NCI-H146 (cell line): ENCODE measurements at regions not wholly inside any gene's neighbourhood (a gene's known extent, or its start where the extent isn't known, plus 50 kb on each side); places are given as distances from the start of the nearest gene placed in this dataset.

ENCODE experiments used
- DNase-seq: peaks from one replicate; lab custom pipeline; 2025; lab: John Stamatoyannopoulos, UW

GRCh38 chr5:135139381-135140134 lies 105.5 kb upstream of the PITX1 start:
- DNase-seq = no peak

DNA sequence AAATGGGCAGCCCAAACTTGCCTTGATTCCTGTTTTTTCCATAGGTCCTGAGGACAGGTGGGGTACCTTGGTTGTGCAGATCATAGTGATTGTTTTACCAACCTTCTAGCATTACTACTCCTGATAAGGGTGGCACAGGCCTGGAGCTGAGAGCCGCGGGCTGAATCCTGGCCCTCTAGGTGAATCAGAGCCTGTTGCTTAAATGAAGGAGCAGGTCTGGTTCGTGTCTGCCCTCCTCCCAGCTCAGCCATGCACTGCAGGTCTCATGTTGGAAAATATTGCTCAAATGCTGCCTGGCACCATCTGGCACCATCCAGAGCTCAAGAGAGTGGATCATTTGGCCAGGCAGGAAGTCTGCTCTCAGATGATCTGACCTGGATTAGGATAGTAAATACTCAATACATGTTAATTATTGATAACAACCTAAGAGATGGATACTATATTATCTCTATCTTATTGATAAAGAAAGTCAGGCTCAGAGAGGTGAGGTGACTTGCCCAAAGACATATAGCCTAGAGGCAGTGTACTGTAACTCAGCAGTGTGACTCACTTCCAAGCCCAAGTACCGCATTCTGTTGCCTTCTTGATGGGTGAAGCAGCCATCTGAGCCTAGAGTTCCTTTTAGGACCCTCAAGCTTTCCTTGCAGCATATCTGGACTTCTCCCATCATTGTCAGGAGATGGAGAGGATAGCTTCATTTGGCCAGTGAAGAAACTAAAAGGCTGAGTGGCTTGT lies 104.3 kb upstream of the PITX1 start:
- DNase-seq = no peak

DNA sequence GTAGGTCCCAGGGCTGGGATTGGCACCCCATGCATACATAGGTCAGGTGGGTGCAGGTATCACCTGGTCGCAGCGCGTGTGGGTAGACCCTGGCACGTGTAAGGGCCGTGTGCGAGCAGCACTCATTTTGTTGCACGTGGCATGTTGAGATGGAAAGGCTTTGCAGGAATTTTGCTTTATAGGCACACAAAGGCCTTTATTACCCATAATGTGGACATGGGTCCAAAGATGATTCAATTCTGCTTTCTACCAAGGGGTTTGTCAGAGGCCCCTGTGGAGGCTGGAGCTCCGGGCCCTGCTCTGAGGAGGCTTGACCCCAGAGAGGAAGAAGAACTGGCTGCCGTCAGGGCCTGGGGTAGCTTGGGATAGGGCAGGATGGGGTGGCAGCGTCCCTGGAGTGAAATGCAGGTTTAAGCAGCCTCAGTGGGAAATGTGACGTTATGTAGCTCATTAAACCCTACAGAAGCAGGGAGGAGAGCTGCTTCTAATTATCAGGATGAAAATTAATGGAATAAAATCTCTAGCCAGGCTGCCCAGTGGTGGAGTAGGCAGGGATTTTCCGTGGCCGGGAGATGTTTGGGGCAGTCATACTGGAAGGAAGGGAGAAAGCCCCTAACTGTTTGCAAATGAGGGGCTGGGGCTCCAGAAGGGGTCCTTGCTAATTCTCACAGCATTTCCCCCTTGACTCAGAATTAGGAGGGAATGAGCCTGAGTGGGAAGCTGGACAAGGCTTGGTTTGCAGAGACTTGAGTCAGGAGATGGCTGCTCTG lies 103.3 kb upstream of the PITX1 start:
- no peak for DNase-seq

DNA sequence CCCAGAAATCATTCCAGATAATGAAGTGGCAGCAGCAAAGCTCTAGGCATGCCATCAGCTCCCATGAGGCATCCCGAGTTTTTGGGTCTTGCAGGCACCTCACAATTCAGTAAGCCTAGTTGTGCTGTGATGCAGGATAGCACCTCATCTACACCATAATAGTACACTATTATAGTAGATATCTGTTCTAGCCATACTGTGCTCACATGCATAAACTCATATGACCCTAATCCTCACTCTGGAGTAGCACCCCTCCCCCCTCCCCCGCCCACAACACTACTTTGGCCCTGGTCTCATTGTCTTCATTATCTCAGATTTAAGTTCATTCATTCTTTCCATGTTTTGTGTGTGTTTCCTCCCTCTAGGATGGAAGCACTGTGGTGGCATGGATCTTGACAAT lies 102.5 kb upstream of the PITX1 start:
- DNase-seq = no peak

- DNase-seq = peak; percentile 37
These were observed 101.7 kb upstream of the PITX1 start for GRCh38 chr5:135135530-135136226.

DNA sequence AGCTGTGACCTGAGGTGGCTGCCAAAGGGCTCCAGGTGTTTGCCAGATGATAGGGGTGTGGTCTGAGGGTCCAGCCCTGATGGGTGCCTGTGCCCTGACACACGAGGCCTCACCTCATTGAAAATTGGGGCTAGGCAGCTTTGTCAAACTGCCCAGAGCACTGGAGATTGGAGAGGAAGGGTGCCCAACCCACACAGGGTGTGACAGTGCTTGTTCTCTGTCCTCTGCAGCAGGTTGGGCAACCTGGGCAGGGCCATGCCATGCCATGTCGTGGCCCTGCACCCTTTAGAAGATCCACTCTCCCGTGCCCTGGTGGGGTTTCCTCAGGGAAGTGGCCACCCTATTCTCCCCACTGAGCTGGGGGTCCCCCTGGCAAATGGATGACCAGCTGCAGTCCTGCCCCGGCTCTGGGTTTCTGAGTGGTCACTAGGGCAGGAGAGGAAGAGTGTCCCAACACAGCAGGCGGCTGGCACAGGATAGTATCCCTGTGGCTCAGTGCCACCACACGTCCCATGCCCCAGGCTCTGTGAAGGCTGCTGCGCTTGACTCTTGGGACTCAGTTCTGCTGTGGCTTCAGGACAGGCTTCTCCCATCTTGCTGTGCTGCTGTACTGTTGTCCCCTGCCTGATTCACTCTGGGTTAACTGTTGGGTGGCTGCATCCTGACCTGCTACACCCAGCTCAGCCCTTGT lies 100.8 kb upstream of the PITX1 start:
- DNase-seq = no peak

DNA sequence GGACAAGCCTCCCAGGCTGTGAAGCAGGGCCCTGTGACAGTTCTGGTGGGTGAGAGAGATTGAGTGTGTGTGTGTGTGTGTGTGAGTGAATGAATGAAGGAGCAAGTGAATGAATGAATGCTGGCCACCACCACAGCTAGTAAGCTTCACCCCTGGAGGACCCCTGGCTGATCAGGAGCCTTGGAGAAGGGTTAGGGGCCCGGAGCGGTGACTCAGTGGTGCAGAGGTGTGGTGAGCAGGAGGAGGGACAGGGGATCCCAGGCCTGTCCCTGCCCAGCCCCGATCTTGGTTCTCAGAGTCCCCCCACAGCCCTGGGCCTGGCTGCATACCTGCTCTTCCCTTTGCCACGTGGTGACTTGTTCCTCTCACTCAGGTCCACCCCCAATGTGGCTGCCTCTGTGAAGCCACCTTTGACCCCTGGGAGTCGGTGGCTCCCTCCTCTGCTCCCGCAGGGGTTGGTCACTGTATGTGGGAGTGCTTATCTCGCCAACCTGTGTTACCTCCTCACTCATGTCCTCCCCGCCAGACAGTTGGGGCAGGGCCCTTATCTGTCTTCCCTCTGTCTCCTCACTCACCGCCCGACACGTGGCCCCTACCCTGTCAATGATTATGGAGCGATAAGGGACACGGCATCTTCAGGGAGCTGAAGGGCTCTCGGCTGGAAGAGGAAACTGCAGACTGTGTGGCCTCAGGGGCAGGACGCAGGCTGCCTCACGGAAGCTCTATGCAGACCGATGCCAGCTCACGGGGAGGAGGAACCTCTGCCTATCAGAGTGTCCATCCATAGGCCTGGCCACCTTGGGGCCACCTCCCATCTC lies 99.9 kb upstream of the PITX1 start:
- no peak for DNase-seq

- DNase-seq = no peak
These were observed 99.2 kb upstream of the PITX1 start for GRCh38 chr5:135133181-135133580.

DNA sequence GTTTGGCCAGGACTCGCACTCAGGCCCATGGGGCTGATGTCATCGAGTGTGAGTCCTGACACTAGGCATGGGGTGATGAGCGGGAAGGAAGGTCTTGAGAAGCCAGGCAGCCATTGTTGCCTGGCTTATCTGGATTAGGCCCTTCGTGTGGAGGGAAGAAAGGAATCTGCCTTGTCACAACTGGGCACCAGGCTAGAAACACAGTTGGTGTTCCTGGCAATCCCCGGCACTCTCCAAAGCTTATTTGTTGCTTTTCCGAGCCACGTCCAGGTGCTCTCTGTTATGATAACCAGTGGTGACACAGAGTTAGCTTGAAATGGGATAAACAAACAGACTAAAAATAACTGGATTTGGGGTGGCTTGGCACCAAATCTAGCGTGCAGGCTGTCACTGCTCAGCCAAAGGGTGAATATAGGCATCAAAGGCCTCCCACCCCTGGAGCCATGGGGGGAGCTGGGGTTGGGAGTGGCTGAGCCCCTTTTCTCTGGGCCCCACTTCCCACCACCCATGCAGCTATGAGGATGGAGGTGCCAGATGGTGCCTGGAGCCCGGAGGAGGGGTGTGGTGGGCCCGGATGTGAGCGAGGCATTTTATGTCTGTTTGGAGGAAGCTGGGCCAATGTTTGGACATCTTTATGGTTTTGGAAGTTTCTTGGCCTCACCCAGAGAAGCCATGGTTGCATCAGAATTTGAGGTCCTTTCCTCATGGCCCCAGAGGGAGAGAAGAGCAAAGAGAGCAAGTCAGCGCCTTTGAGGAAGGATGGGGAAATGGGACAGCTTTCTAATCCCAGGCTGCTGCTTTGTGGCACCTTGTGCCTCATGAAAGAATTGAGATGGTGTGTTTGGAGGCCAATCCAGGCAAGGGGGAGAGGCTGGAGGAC lies 98.0 kb upstream of the PITX1 start:
- no peak for DNase-seq

DNA sequence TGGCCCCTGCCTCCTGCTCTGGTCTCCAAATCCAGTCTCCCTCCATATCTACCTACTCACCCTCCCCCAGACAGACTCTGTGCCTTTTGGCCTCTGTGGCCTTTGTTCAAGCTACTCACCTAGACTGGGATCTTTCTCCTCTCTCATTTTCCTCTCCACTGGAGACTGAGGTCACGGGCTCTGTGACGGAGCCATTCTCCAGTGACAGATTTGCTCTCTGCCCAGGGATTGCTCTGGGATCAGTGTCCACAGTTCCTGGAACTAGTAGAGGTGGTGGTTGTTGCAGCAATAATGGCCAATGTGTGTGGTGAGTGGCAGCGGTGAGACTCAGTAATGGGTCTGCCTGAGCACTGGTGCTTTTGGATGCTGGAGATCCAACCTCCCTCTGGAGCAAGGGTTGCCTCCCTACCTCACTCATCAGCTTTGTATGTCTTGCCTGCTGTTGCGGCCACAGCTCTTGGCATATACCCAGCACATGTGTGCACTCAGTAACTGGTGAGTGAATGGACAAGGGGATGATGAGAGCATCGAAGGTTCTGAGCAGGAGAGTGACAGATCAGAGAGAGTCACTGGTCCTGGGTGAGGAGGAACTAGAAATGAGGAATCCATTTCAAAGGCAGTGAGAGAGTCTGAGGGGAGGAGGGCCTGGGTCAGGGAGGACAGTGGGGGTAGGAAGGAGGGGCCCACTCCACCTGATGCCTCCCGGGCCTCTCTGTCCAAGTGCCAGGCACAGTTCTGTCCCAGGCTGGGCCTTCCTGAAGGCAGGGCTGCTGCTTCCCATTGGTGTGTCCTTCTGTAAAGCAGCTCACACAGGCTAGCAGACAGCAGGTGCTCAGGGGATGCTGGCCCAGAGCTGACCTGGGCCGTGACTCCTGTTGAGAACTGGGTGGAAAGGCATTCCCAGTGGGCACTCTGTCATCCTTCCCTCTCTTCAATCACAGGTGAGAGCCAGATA lies 96.5 kb upstream of the PITX1 start:
- DNase-seq = no peak

DNA sequence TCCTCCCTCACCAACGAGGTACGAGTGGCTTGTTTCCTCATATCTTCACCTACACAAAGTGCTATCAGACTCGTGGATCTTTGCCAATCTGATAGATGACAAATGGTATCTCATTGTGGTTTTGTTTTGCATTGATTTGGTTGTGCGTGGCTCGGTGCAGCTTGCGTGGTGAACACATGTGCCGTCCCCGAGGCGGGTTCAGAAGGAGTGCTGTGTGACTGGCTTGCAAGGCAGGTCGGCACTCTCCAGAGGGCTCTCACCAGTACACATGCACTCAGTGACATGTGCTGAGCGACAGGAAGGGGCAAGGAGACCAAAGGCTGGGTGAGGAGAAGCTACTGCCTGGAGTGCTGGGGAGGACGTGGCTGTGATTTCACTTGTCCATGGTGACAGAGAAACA lies 95.3 kb upstream of the PITX1 start:
- no peak for DNase-seq

GRCh38 chr5:135128361-135128760 lies 94.3 kb upstream of the PITX1 start:
- DNase-seq = no peak

- DNase-seq = no peak
These were observed 93.6 kb upstream of the PITX1 start for GRCh38 chr5:135127439-135128240.

DNA sequence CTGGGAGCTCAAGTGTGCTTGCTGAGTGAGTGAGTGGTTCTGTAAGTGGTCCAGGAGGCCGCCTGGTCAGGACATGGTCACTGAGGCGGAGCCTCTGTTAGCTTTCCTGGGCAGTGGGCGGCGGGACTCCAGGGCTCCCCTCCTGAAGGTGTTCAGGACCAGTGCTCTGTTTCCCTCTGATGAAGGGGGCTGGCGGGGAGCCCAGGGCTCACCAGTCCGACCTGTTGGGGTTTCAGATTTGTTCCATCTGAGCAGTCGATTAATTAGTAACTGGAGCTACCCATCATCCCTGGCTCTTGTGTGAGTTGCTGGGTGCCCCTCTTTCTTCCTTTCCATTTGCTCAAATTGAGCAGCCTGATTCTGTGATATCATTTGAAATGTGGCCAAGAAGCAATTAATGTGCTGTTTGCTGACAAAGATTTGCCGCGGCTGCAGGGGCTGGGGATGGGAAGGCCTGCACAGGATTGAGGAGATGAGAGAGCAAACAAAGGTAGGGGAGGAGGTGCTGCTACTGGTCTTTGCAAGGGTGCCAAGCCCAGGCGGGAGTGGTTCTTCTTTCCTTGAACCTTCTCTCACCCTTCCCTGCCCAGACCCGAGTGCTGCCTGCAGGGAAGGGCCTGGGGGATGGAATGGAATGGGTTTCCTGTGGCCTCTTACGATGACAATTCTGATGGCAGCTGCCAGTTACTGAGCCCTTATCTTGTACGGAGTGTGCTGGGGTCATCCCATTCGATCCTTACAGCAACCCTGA lies 92.8 kb upstream of the PITX1 start:
- peak; percentile 51 for DNase-seq

- DNase-seq = no peak
These were observed 90.7 kb upstream of the PITX1 start for GRCh38 chr5:135124724-135125123.

DNA sequence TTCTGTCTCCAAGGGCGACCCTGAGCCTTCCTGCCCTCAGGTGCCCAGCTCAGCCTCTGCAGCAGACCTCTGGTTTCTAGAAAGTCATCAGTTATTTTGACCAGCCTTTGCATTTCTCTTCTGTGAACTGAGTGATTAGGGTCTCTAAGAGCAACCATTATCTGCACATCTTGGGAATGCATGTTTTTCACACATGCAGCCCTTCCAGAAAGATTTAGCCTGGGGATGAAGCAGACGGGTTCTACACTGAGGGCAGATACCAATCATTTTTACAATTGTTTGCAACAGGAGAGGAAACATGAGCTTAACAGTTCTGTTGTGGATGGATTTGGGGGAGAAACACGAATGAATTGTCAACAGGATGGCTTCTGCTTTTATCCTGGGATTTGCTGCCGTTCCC lies 90.1 kb upstream of the PITX1 start:
- no peak for DNase-seq

GRCh38 chr5:135122797-135123196 lies 88.8 kb upstream of the PITX1 start:
- DNase-seq = peak; percentile 19
